ENCODE measurements at regions not wholly inside any gene's neighbourhood (a gene's known extent, or its start where the extent isn't known, plus 50 kb on each side); places are given as distances from the start of the nearest gene placed in this dataset.

DNA sequence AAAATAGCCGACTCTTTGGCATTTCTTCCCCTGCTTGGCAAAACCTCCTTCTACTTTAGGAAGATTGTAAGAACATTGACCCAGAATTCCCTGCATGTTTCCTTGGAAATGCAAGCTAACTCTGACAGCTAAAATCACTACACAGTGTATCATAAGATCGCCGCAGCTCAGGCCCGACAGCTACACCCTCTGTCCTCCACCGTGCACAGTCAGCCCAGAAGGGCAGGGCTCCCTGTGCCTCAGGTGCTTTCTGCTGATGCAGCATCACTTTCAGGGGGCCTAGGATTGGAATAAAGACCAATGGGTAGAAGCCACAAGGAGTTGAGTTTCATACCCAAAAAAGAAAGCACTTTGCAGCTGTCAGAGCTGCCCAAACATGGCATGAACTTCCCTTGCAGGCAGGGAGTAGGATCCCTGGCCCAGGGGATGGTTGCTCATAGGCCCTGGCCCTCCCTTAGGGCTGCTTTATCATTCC is 145.3 kb downstream of the SEC16B start:
- Mint-ChIP-seq H3K27ac (no peak overlapping the region), H3K4me3 (no peak overlapping the region), H3K9me3 (no peaks in the 10 kb centered on the region), H3K36me3 (ENCODE audit: low read depth) (no peaks in the 10 kb centered on the region), H3K4me1 (no peaks in the 10 kb centered on the region), H3K27me3 (no peaks in the 10 kb centered on the region)
- ChIA-PET POLR2A (no interaction called here), CTCF (no interaction called here)
- DNase-seq: no peak

DNA sequence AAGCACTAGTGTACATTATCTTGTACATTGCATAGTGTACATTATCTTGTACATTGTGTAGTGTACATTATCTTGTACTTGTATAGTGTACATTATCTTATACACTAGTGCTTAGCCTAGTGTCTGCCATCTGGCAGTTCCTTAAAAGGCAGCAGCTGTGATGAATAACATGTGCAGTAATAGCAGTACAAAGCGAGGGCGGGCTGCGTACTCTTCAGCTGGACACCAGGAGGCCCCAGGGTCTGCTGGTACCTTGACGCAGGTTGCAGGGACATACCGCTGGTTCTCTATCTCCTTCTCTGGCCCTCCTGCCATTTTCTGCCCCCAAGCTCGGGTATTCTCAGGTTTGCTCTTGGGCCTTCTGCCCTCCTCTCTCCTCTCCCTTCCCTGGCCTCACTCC is 149.6 kb downstream of the SEC16B start:
- Mint-ChIP-seq H3K27me3 (no peaks in the 10 kb centered on the region), H3K27ac (no peak overlapping the region), H3K4me1 (no peaks in the 10 kb centered on the region), H3K9me3 (peaks cover 7% of the 10 kb centered on the region), H3K4me3 (no peak overlapping the region), H3K36me3 (ENCODE audit: low read depth) (no peaks in the 10 kb centered on the region)
- DNase-seq: no peak
- CTCF ChIA-PET: no interaction called here
- POLR2A ChIA-PET: no interaction called here

DNA sequence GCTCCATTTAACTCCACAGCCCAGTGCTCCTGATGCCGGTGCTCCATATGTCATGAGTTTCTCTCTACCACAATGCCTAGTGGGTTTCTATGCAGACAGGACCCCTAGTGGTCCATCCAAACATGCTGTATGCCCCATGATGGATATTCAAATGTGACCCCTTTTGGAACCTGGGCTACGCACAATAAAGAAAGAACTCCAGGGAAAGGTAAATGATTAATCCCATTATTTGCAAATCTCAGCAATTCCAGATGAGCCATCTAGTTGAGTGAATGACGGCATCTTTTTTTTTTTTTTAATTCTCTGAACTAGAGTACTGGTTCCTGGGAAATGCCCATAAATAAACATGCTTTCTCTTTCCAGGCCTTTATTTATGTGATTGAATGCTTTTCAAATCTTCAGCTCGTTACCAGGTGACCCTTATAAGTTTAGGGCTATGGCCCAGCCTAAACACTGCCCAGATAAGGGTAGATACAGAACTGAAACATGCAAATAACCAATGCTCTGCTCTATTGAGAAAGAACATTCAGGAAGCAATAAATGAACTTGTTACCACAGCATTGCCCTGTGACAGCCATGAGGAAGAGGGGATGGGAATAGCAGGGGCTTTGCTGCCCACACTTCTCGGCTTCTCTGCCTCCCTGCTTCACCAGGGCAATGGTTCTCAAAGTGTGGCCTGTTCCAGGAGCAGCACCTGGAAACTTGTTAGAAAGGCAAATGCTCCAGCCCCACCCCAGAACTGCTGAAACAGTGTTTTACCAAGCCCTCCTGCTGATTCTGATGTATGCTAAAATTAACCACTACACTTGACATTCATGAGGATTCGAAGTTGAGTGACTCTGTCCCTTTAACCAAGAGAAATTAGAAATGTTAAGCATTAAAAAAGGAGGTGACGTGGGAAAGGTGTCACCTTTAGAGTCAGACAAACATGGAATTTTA is 151.7 kb downstream of the SEC16B start:
- H3K27me3 Mint-ChIP-seq: no peaks in the 10 kb centered on the region
- no peak for DNase-seq
- H3K36me3 Mint-ChIP-seq (ENCODE audit: low read depth): no peaks in the 10 kb centered on the region
- ChIA-PET CTCF (no interaction called here), POLR2A (no interaction called here)
- H3K9me3 Mint-ChIP-seq: peaks cover 13% of the 10 kb centered on the region
- H3K27ac Mint-ChIP-seq: no peak overlapping the region
- H3K4me1 Mint-ChIP-seq: no peaks in the 10 kb centered on the region
- H3K4me3 Mint-ChIP-seq: no peak overlapping the region

DNA sequence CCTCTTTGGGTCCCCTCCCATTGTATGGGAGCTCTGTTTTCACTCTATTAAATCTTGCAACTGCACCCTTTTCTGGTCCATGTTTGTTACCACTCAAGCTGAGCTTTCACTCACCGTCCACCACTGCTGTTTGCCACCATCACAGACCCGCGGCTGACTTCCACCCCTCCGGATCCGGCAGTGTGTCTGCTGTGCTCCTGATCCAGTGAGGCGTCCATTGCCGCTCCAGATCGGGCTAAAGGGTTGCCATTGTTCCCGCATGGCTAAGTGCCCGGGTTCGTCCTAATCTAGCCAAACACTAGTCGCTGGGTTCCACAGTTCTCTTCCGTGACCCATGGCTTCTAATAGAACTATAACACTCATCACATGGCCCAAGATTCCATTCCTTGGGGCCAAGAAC is 157.2 kb downstream of the SEC16B start:
- H3K36me3 Mint-ChIP-seq (ENCODE audit: low read depth): no peaks in the 10 kb centered on the region
- CTCF ChIA-PET: no interaction called here
- H3K27ac Mint-ChIP-seq: no peak overlapping the region
- no peak for DNase-seq
- H3K9me3 Mint-ChIP-seq: peaks cover 13% of the 10 kb centered on the region
- no peak overlapping the region for H3K4me3 Mint-ChIP-seq
- no peaks in the 10 kb centered on the region for H3K27me3 Mint-ChIP-seq
- POLR2A ChIA-PET: no interaction called here
- H3K4me1 Mint-ChIP-seq: no peaks in the 10 kb centered on the region

DNA sequence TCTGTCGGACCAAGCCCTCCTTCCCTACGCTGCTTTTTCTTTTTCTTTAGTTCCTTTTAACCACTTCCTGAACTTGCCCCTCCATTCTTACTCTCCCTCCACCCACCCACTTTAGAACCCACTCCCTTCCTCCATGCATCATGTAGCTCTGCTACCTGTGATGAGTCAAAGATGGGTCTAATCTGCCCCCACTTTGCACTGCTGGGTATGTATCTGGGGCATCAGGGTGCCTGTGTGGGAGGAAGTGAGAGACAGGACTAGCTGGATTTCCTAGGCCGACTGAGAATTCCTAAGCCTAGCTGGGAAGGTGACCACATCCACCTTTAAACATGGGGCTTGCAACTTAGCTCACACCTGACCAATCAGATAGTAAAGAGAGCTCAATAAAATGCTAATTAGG is 157.7 kb downstream of the SEC16B start:
- Mint-ChIP-seq H3K27ac (no peak overlapping the region), H3K27me3 (no peaks in the 10 kb centered on the region), H3K9me3 (peaks cover 13% of the 10 kb centered on the region), H3K4me1 (no peaks in the 10 kb centered on the region), H3K4me3 (no peak overlapping the region), H3K36me3 (ENCODE audit: low read depth) (no peaks in the 10 kb centered on the region)
- no peak for DNase-seq
- ChIA-PET POLR2A (no interaction called here), CTCF (no interaction called here)

DNA sequence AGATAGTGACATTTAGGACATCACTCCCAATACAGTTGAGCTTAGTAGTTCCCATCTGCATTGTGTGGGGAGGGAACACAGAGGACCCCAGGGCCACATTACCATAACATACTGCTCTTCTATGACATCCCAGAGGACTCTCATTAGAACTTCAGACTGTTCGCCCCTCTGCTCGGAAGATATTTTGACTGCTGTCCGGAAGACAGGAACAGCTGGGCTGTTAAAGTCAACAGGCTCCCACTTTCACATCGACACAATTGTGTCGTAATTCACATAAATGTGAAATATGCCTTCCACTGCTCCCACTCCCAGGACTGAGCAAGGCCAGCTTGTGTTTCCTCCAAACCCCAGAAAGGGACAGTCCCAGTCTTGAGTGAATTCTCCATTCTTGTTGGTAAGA is 158.4 kb downstream of the SEC16B start:
- Mint-ChIP-seq H3K9me3 (peaks cover 9% of the 10 kb centered on the region), H3K27ac (no peak overlapping the region), H3K36me3 (ENCODE audit: low read depth) (no peaks in the 10 kb centered on the region), H3K27me3 (no peaks in the 10 kb centered on the region), H3K4me3 (no peak overlapping the region), H3K4me1 (no peaks in the 10 kb centered on the region)
- CTCF ChIA-PET: no interaction called here
- no peak for DNase-seq
- POLR2A ChIA-PET: no interaction called here

DNA sequence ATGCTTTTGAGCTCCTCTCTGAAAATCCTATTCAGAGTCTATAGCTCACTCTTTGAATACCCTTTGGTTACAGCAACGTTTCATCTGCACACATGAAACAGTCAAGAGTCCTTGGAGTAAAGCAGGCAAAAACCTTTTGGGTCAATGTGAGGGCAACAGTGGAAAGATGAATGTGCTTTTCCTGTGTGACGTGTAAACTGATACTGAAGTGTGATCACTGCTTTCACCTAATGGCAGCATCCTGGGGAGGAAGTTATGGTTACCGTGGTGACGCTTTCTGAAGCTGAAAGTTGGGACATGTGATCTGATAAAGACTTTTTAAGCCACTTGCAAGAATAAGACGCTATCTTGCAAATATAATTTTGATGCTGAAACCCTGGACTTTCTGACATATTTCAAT is 160.0 kb downstream of the SEC16B start:
- H3K9me3 Mint-ChIP-seq: peaks cover 14% of the 10 kb centered on the region
- ChIA-PET CTCF (no interaction called here), POLR2A (no interaction called here)
- no peaks in the 10 kb centered on the region for H3K27me3 Mint-ChIP-seq
- DNase-seq: no peak
- no peak overlapping the region for H3K27ac Mint-ChIP-seq
- no peaks in the 10 kb centered on the region for H3K4me1 Mint-ChIP-seq
- H3K4me3 Mint-ChIP-seq: no peak overlapping the region
- no peaks in the 10 kb centered on the region for H3K36me3 Mint-ChIP-seq (ENCODE audit: low read depth)

DNA sequence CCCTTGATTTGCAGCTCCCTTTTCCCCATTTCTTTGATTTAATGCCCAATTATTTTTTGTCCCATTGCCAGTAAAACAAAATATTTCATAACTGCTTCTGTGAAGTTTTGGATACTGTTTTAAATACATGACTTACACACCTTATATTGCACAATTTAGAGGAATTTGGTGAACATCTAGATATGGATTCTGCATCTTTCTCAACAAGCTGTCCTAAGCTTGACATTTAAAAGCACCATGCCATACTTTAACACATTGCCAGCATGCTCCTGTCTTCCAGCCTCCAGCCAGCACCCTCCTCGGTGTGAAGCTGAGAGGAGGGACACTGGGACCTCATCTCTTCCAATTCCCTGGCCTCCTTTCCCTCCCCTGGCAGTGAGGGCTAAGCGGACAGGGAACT is 167.6 kb downstream of the SEC16B start:
- POLR2A ChIA-PET: no interaction called here
- Mint-ChIP-seq H3K4me3 (no peak overlapping the region), H3K36me3 (ENCODE audit: low read depth) (no peaks in the 10 kb centered on the region), H3K27ac (no peak overlapping the region), H3K4me1 (no peaks in the 10 kb centered on the region), H3K9me3 (peaks cover 13% of the 10 kb centered on the region), H3K27me3 (no peaks in the 10 kb centered on the region)
- CTCF ChIA-PET: no interaction called here
- no peak for DNase-seq

DNA sequence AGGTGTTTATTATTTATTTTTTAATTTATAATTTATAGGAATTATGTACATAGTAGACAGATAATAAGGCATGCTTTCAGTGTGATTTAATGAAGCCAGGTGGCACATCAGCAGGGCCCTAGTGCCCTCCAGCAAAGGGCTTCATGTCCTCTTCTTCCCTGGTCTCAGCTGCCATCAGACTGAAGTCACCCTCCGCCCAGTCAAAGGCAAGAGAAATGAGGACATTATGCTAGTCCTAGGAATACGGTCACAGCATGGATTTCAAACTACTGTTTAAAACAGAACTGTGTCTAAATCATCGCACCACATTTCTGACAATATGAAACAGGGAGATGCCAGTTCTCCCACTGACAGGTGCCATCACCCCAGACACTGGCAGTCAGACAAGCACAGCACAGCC is 168.1 kb downstream of the SEC16B start:
- Mint-ChIP-seq H3K27me3 (no peaks in the 10 kb centered on the region), H3K27ac (no peak overlapping the region), H3K4me1 (no peaks in the 10 kb centered on the region), H3K4me3 (no peak overlapping the region), H3K9me3 (peaks cover 13% of the 10 kb centered on the region), H3K36me3 (ENCODE audit: low read depth) (no peaks in the 10 kb centered on the region)
- DNase-seq: no peak
- ChIA-PET POLR2A (no interaction called here), CTCF (no interaction called here)

DNA sequence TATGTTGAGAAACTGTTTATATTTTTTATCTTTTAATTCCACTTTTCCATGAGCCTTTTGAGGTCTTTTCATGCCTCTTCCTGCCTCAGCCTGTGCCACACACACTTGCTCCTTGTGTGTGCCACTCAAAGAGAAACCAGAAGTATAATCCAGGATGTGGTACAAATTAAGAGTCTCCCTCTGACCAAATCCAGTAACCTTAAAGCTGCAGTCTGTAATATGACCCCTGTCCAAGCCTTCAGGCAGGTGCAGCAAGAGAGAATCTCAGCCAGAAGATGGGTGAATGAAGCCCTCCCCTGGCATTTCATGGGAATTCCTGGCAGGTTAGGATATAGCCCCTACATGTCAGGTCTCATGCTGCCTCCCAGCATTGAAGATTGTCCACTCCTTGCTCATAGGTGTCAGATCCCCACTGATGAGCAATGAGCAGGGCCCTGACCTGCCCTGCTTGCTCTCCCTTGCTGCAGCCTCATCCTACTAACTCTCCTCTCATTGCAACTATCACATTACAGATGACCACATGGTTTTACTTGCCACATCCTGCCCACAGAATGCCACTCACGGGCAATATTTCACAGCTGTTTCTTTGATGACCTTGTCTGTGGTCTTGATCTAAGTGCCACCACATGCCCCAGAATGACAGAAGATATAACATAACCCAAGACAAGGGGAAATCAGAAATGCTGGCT is 169.3 kb downstream of the SEC16B start:
- ChIA-PET POLR2A (no interaction called here), CTCF (no interaction called here)
- Mint-ChIP-seq H3K4me1 (no peaks in the 10 kb centered on the region), H3K9me3 (peaks cover 11% of the 10 kb centered on the region), H3K4me3 (no peak overlapping the region), H3K36me3 (ENCODE audit: low read depth) (no peaks in the 10 kb centered on the region), H3K27me3 (no peaks in the 10 kb centered on the region), H3K27ac (no peak overlapping the region)
- DNase-seq: no peak

DNA sequence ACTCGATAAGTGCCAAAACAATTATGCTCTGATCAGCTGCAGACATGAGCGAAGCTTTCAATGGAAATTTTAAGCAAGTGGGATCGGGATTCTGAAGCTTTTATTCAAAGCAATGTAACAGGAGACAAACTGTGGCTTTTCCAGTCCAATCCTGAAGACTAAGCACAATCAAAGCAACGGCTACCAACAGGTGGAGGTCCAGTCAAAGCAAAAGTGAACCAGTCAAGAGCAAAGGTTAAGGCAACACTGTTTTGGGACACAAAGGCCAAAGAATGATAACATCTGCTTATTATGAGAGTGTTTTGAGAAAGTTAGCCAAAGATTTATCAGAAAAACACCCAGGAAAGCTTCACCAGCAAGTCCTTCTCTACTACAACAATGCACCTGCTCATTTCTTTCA is 170.1 kb downstream of the SEC16B start:
- ChIA-PET POLR2A (no interaction called here), CTCF (no interaction called here)
- peaks cover 5% of the 10 kb centered on the region for H3K9me3 Mint-ChIP-seq
- H3K4me3 Mint-ChIP-seq: no peak overlapping the region
- no peak for DNase-seq
- no peak overlapping the region for H3K27ac Mint-ChIP-seq
- no peaks in the 10 kb centered on the region for H3K27me3 Mint-ChIP-seq
- no peaks in the 10 kb centered on the region for H3K36me3 Mint-ChIP-seq (ENCODE audit: low read depth)
- no peaks in the 10 kb centered on the region for H3K4me1 Mint-ChIP-seq

DNA sequence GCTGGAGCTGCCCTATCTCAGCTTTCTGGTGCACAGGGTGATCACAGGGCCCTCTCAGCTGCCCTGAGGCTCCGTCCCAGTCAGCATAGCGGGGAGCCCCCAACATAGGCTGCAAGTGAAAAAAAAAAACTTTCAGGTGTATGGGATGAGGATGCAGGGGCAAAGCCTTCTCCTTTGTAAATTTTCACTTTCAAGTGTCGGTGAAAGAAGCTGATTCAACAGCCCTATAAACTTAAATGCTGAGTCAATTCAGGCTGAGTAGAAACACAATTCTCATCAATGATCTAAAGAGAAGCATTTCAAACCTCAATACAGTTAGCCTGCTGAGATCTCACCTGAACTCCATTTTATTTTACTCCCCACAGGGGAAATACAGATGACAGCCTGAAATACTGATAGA is 171.2 kb downstream of the SEC16B start:
- no peaks in the 10 kb centered on the region for H3K4me1 Mint-ChIP-seq
- ChIA-PET CTCF (no interaction called here), POLR2A (no interaction called here)
- H3K27ac Mint-ChIP-seq: no peak overlapping the region
- no peaks in the 10 kb centered on the region for H3K36me3 Mint-ChIP-seq (ENCODE audit: low read depth)
- peaks cover under 1% of the 10 kb centered on the region for H3K9me3 Mint-ChIP-seq
- DNase-seq: no peak
- H3K27me3 Mint-ChIP-seq: no peaks in the 10 kb centered on the region
- no peak overlapping the region for H3K4me3 Mint-ChIP-seq

DNA sequence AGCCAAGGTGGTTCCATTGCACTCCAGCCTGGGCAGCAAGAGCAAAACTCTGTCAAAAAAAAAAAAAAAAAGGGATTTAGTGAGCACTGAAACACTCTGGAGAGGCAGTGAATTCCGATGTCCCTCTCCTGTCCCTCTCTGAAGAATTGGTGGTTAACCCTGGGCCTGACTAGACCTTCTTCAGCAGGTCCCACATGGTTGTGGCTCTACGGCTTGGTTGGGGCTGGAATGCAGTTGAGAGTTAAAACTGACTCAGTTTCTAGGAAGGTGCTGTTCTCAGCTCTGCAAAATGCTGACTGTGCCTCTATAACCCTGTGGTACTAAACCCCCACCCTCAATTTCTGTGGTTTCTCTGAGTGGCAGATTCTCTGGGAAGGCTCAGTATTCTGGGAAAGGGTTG is 173.3 kb downstream of the SEC16B start:
- no peaks in the 10 kb centered on the region for H3K36me3 Mint-ChIP-seq (ENCODE audit: low read depth)
- POLR2A ChIA-PET: no interaction called here
- H3K4me1 Mint-ChIP-seq: no peaks in the 10 kb centered on the region
- CTCF ChIA-PET: interaction anchor here (0.7 kb wide), 1 partner anchor 109 kb away, joined by 3 read pairs; no protein-coding TSS in a partner anchor
- H3K9me3 Mint-ChIP-seq: peaks cover 2% of the 10 kb centered on the region
- no peak overlapping the region for H3K4me3 Mint-ChIP-seq
- no peak overlapping the region for H3K27ac Mint-ChIP-seq
- DNase-seq: no peak
- H3K27me3 Mint-ChIP-seq: no peaks in the 10 kb centered on the region

DNA sequence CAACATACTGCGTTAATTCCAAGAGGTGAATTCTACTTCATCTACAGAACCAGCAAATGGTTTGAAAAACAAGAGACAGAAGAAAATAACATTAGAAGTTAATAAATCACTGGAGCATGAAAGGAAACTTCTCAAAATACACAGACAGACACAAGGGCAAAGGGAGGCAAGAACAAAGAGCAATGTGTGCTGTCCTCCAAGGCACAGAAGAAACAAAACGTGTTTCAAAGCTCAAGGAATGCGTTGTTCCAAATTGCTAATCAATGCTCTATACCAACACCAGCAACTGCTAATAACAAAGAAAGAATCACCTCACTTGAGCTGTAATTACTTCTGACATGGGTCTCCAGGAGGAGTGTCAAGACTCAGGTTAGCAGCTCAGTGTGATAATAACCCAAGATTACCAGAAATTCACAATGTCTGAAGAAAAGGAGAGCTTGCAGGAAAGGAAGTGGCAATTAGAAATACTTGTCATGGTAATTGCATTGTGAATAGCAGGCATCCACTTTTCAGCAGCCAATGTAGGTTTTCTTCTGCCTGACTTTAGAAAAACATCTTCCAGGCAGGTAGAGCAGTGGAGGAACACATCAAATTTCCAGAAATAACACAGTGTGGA is 175.4 kb downstream of the SEC16B start:
- Mint-ChIP-seq H3K27me3 (no peaks in the 10 kb centered on the region), H3K27ac (no peak overlapping the region), H3K9me3 (peaks cover 2% of the 10 kb centered on the region), H3K4me1 (no peaks in the 10 kb centered on the region), H3K4me3 (no peak overlapping the region), H3K36me3 (ENCODE audit: low read depth) (no peaks in the 10 kb centered on the region)
- DNase-seq: no peak
- ChIA-PET CTCF (no interaction called here), POLR2A (no interaction called here)
